ENCODE measurements at regions not wholly inside any gene's neighbourhood (a gene's known extent, or its start where the extent isn't known, plus 50 kb on each side); places are given as distances from the start of the nearest gene placed in this dataset.

DNA sequence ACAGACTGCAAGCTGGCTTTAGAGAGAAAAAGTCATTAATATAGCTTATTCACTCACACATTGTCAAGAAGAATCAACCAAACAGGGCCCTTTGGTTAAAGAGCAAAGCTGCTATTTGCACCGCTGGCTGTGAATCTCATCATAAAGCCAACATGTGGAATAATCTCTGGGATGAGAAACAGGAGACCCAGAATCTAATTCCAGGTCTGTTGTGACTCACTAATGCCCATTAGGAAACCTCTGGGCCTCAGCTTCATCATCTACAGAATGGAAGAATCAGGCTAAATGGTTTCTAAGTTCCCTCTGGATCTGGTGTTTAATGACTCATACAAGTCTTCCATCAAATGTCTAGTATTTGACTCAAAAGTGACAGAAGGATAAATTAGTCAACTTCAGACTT lies 591.7 kb upstream of the DDX18 start:
- Histone ChIP-seq H3K4ac (replicated peaks; ENCODE audit: insufficient read length, low read depth, low read length) (no peak overlapping the region), H3K4me3 (ENCODE audit: extremely low read depth in 1 of 4, insufficient read depth in 2 of 4, low read depth in 3 of 4, low read length in 4 of 4) (no peak overlapping the region), H3K27ac (ENCODE audit: low read depth, low read length) (no peak overlapping the region), H4K20me1 (replicated peaks in 1 of 2; ENCODE audit: control insufficient read depth in 1 of 2, insufficient read depth in 2 of 2, low read length in 2 of 2) (no peaks in the 10 kb centered on the region), H3K9me3 (ENCODE audit: insufficient read depth in 2 of 2, low read depth in 1 of 2, low read length in 1 of 2) (no peaks in the 10 kb centered on the region), H4K8ac (ENCODE audit: extremely low read depth, insufficient read depth, low read length) (no peak overlapping the region), H3K14ac (ENCODE audit: insufficient read length) (no peak overlapping the region), H3K27me3 (replicated peaks in 1 of 4; ENCODE audit: control insufficient read depth in 3 of 4, extremely low read depth in 1 of 4, insufficient read depth in 3 of 4, low read length in 3 of 4) (no peaks in the 10 kb centered on the region), H2BK120ac (replicated peaks; ENCODE audit: low read depth, low read length) (no peak overlapping the region), H4K5ac (ENCODE audit: insufficient read length, low read depth, low read length) (no peak overlapping the region), H4K91ac (replicated peaks; ENCODE audit: insufficient read length, low read length) (no peak overlapping the region), H2AK5ac (ENCODE audit: low read depth, low read length) (no peak overlapping the region), H2AFZ (ENCODE audit: low read length) (no peak overlapping the region), H3K36me3 (ENCODE audit: control insufficient read depth in 2 of 4, insufficient read depth in 4 of 4, low read length in 3 of 4) (no peaks in the 10 kb centered on the region), H2BK15ac (ENCODE audit: low read length) (no peak overlapping the region), H3K9ac (replicated peaks in 1 of 4; ENCODE audit: extremely low read depth in 1 of 4, low read depth in 3 of 4, low read length in 3 of 4) (no peak overlapping the region), H3K56ac (replicated peaks; ENCODE audit: insufficient read length, low read depth, low read length) (no peak overlapping the region), H2BK20ac (ENCODE audit: low read length) (no peak overlapping the region), H3K4me2 (ENCODE audit: insufficient read depth in 1 of 2, low read depth in 2 of 2, low read length in 2 of 2) (no peak overlapping the region), H3K23ac (ENCODE audit: insufficient read length) (no peak overlapping the region), H2BK5ac (ENCODE audit: low read depth, low read length) (no peak overlapping the region), H3K79me2 (ENCODE audit: control insufficient read depth in 1 of 2, insufficient read depth in 2 of 2, low read length in 2 of 2) (no peaks in the 10 kb centered on the region), H3K79me1 (ENCODE audit: low read depth, low read length) (no peaks in the 10 kb centered on the region), H3K4me1 (replicated peaks in 1 of 4; ENCODE audit: control insufficient read depth in 3 of 4, insufficient read depth in 4 of 4, low read length in 3 of 4) (no peaks in the 10 kb centered on the region), H3K18ac (ENCODE audit: extremely low read depth, low read length) (no peak overlapping the region), H2BK12ac (ENCODE audit: low read depth, low read length) (no peak overlapping the region), H3K23me2 (ENCODE audit: low read depth, low read length) (no peaks in the 10 kb centered on the region)
- FAIRE-seq = no peak
- 96% methylated on average over 1 of the region's 1 CpG; no CpG with 5 or more reads in 1 of the 2 experiments for WGBS, 2 experiments (ENCODE audit: extremely low coverage in 1 of 2, insufficient coverage in 1 of 2, insufficient read length in 1 of 2, insufficient replicate concordance in 2 of 2, low coverage in 1 of 2, low lambda C conversion rate in 2 of 2, missing lambda C conversion rate in 1 of 2)
- CTCF ChIA-PET (ENCODE audit: partially characterized antibody) = no interaction called here
- TF ChIP-seq TAF1 (IDR thresholded peaks at IDR 0.05; ENCODE audit: low read depth, low read length) = no peak
- POLR2A ChIA-PET (ENCODE audit: partially characterized antibody) = no interaction called here
- DNase-seq (ENCODE audit: low read depth in 1 of 2, low spot score in 2 of 2) = no peak
